Spinal cord (tissue), 9 donors: ENCODE measurements at regions not wholly inside any gene's neighbourhood (a gene's known extent, or its start where the extent isn't known, plus 50 kb on each side); places are given as distances from the start of the nearest gene placed in this dataset.

Experiments
- DNase-seq, 6 donors: peaks; one replicate each; pipeline versions ENCODE4 v3.0.0 to v3.0.0-alpha.2; 2013 to 2015; ENCODE audit warnings: low spot score in 6 of 6, low read depth in 4 of 6
- H3K27ac ChIP-seq: one replicate; pipeline ENCODE4 v1.5.1; 2013; ENCODE audit warnings: low read depth, low read length, control low read depth
- H3K27me3 ChIP-seq: one replicate; pipeline ENCODE4 v1.6.1; 2013; ENCODE audit warnings: low read length; ENCODE audit not compliant: control insufficient read depth, insufficient read depth
- H3K36me3 ChIP-seq: one replicate; pipeline ENCODE4 v1.6.1; 2013; ENCODE audit warnings: low read length; ENCODE audit not compliant: control insufficient read depth, insufficient read depth
- H3K4me1 ChIP-seq: one replicate; pipeline ENCODE4 v1.6.1; 2013; ENCODE audit warnings: low read length; ENCODE audit not compliant: control insufficient read depth, insufficient read depth
- H3K4me3 ChIP-seq: one replicate; pipeline ENCODE4 v1.5.1; 2013; ENCODE audit warnings: low read depth, low read length, control low read depth
- H3K9me3 ChIP-seq: one replicate; pipeline ENCODE4 v1.6.1; 2013; ENCODE audit warnings: low read length; ENCODE audit not compliant: control insufficient read depth, insufficient read depth
- WGBS: methylation state at CpG from one replicate; pipeline ENCODE4 v1.1.5; 2013; ENCODE audit warnings: missing lambda C conversion rate; ENCODE audit not compliant: insufficient coverage; 5-methylcytosine and 5-hydroxymethylcytosine counted together
- donor health status: healthy.

- DNase-seq: no peak
- H3K4me3 ChIP-seq: no peak overlapping the region
- no peaks in the 10 kb centered on the region for H3K4me1 ChIP-seq
- no peaks in the 10 kb centered on the region for H3K9me3 ChIP-seq
- H3K27me3 ChIP-seq: no peaks in the 10 kb centered on the region
- WGBS: 93% methylated on average over 5 of the region's 5 CpGs
- no peaks in the 10 kb centered on the region for H3K36me3 ChIP-seq
- H3K27ac ChIP-seq: no peak overlapping the region
Measured at GRCh38 chr3:102194001-102194400, 240.8 kb upstream of the ZPLD1 start.

GRCh38 chr3:102194760-102195159, 240.1 kb upstream of the ZPLD1 start:
- Histone ChIP-seq H3K27ac (no peak overlapping the region), H3K9me3 (no peaks in the 10 kb centered on the region), H3K4me3 (no peak overlapping the region), H3K4me1 (no peaks in the 10 kb centered on the region), H3K27me3 (no peaks in the 10 kb centered on the region), H3K36me3 (no peaks in the 10 kb centered on the region)
- WGBS: no CpG with 5 or more reads among the region's 1 CpG
- DNase-seq: no peak

- 91% methylated on average over 1 of the region's 5 CpGs for WGBS
- Histone ChIP-seq H3K4me3 (no peak overlapping the region), H3K9me3 (no peaks in the 10 kb centered on the region), H3K27ac (no peak overlapping the region), H3K4me1 (no peaks in the 10 kb centered on the region), H3K27me3 (no peaks in the 10 kb centered on the region), H3K36me3 (no peaks in the 10 kb centered on the region)
- no peak for DNase-seq
Measured at GRCh38 chr3:102195198-102195948, 239.4 kb upstream of the ZPLD1 start.

- Histone ChIP-seq H3K27me3 (no peaks in the 10 kb centered on the region), H3K4me1 (no peaks in the 10 kb centered on the region), H3K9me3 (no peaks in the 10 kb centered on the region)
Measured at GRCh38 chr3:102200126-102200525, 234.7 kb upstream of the ZPLD1 start.

GRCh38 chr3:102200560-102200959, 234.3 kb upstream of the ZPLD1 start:
- Histone ChIP-seq H3K27ac (no peak overlapping the region), H3K36me3 (no peaks in the 10 kb centered on the region), H3K4me3 (no peak overlapping the region), H3K9me3 (no peaks in the 10 kb centered on the region), H3K27me3 (no peaks in the 10 kb centered on the region), H3K4me1 (no peaks in the 10 kb centered on the region)
- DNase-seq: no peak

More at GRCh38 chr3:102200126-102200525, 234.7 kb upstream of the ZPLD1 start:
- no peak for DNase-seq
- Histone ChIP-seq H3K36me3 (no peaks in the 10 kb centered on the region), H3K27ac (no peak overlapping the region), H3K4me3 (no peak overlapping the region)

DNA sequence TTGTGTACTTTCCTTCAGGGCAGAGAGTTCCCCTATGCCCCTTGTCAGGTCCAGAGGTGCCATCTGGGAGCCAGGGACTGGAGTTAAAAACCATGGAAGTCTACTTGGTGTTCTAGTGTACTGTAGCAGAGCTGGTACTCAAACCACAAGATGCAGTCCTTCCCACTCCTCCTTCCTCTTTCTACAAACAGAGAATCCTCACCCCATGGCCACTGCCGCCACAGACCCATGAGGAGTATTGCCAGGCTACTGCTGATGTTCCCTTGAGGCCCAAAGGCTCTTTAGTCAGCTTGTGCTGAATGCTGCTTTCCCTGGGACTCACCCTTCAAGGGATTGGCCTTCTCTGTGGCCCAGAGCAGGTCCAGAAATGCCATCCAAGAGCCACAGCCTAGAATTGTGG, 229.2 kb upstream of the ZPLD1 start:
- no peaks in the 10 kb centered on the region for H3K27me3 ChIP-seq
- no peaks in the 10 kb centered on the region for H3K36me3 ChIP-seq
- no peaks in the 10 kb centered on the region for H3K4me1 ChIP-seq
- no peak overlapping the region for H3K4me3 ChIP-seq
- no peaks in the 10 kb centered on the region for H3K9me3 ChIP-seq
- 77% methylated on average over 1 of the region's 1 CpG for WGBS
- no peak for DNase-seq
- no peak overlapping the region for H3K27ac ChIP-seq

- Histone ChIP-seq H3K4me1 (no peaks in the 10 kb centered on the region), H3K27me3 (no peaks in the 10 kb centered on the region), H3K4me3 (no peak overlapping the region), H3K9me3 (no peaks in the 10 kb centered on the region), H3K27ac (no peak overlapping the region), H3K36me3 (no peaks in the 10 kb centered on the region)
- 48% methylated on average over 2 of the region's 4 CpGs for WGBS
- peak in 1 of 6 donors; percentile 25 for DNase-seq
Measured at GRCh38 chr3:102206511-102207031, 228.2 kb upstream of the ZPLD1 start.

- H3K27ac ChIP-seq: no peak overlapping the region
- DNase-seq: peak in 1 of 6 donors; percentile 77
Measured at GRCh38 chr3:102207151-102207571, 227.7 kb upstream of the ZPLD1 start.

GRCh38 chr3:102215166-102215565, 219.6 kb upstream of the ZPLD1 start:
- Histone ChIP-seq H3K27ac (no peak overlapping the region), H3K27me3 (no peaks in the 10 kb centered on the region), H3K4me1 (no peaks in the 10 kb centered on the region), H3K9me3 (no peaks in the 10 kb centered on the region), H3K36me3 (no peaks in the 10 kb centered on the region), H3K4me3 (no peak overlapping the region)
- DNase-seq: no peak
- no CpG with 5 or more reads among the region's 2 CpGs for WGBS

More at GRCh38 chr3:102207151-102207571, 227.7 kb upstream of the ZPLD1 start:
- 88% methylated on average over 1 of the region's 3 CpGs for WGBS
- Histone ChIP-seq H3K36me3 (no peaks in the 10 kb centered on the region), H3K4me1 (no peaks in the 10 kb centered on the region), H3K27me3 (no peaks in the 10 kb centered on the region), H3K4me3 (no peak overlapping the region), H3K9me3 (no peaks in the 10 kb centered on the region)

DNA sequence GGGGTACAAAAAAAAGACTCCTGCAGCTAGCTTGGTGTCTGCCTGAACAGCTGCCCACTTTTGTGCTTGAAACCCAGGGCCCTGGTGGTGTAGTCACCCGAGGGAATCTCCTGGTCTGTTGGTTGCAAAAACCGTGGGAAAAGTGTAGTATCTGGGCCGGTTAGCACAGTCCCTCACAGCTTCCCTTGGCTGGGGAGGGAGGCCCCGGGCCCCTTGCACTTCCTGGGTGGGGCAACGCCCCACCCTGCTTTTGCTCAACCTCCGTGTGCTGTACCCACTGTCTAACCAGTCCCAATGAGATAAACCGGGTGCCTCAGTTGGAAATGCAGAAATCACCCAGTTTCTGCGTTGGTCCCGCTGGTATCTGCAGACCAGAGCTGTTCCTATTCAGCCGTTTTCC, 211.7 kb upstream of the ZPLD1 start:
- H3K4me1 ChIP-seq: no peaks in the 10 kb centered on the region
- no peak overlapping the region for H3K27ac ChIP-seq
- WGBS: 77% methylated on average over 9 of the region's 10 CpGs
- H3K9me3 ChIP-seq: no peaks in the 10 kb centered on the region
- DNase-seq: no peak
- H3K36me3 ChIP-seq: no peaks in the 10 kb centered on the region
- H3K4me3 ChIP-seq: no peak overlapping the region
- no peaks in the 10 kb centered on the region for H3K27me3 ChIP-seq
